ENCODE measurements at regions not wholly inside any gene's neighbourhood (a gene's known extent, or its start where the extent isn't known, plus 50 kb on each side); places are given as distances from the start of the nearest gene placed in this dataset.
"Not testable (repeated sequence)": the region's sequence is repeated elsewhere in the genome, so short reads cannot be mapped to it uniquely, and the experiment has no call there.

DNA sequence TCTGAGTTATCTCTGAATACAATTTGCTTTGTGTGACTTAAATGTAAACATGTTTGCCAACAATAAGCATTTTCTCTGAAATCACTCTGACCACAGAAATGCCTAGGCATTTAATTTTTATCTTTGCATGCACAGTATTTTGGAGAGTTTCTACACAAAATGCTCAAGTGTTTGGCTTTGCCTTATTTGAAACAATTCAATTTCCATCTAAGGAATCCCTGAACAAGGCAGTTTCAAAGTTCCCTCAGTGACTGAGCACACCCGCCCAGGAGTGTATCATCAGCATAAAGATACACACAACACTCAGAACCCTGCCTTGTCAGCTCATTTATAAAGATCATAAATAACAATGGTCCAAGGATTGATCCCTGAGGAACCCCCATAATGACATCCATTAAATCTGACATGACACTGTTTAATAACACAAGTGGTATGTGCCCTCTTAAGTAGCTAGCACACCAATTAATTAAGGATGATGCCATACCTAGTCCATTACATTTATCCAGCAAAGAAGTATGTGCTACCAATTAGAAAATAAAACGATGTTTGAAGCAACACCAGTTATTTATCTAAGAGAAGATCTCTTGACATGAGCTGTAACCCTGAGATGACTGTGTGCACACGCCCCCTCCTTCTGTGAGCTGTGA is 585.8 kb downstream of the ADGRL2 start:
- DNase-seq, result no peak

- no peak for DNase-seq
Measured at GRCh38 chr1:82384776-82385175, 584.0 kb downstream of the ADGRL2 start.

- DNase-seq, result no peak
Measured at GRCh38 chr1:82377201-82377884, 576.6 kb downstream of the ADGRL2 start.

DNA sequence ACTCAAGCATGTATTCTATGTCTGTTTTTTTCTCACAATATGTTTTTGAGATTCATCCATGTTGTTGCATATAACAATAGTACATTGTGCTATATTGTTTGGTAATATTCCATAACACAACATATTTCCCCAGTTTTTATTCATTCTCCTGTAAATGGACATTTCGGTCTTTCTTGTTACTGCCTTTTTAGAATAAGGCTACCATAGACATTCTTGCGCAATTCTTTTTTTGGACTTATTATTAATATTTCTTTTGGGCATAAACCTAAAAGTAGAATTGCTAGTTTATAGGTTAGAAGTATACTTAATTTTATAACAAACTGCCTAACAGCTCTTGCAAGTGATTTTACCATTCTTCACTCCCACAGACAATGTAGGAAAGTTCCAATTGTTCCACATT is 573.0 kb downstream of the ADGRL2 start:
- no peak for DNase-seq

DNA sequence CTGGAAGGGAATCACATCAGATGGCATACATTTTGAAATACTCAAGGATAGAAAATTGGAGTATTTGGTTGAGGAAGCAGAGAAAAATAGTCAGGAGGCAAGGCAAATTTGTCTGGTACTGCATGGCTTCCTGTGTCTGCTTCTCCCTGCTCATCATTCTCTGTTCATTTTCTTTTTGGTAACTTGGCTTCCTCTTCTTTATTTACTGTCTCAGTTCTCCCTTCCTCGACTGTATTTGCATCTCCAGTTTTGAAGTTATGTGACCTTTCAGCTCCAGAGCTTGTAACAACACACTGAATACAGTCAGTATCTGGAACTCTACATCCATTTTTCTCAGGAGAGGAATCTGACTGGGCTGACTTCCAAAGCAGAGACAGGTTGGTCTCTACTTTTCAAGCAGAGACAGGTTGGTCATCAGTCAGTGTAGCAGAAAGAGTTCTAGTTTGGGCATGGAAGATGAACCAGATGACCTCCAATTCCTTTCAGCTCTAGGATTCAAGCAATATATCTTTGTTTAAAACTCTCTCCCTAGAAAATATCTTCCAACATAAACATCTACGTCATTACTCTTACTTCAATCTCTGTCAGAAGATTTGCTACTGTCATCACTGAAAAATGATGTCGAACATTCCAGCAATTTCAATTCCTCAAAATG is 571.2 kb downstream of the ADGRL2 start:
- no peak for DNase-seq

- no peak for DNase-seq
Measured at GRCh38 chr1:82367456-82367855, 566.7 kb downstream of the ADGRL2 start.

GRCh38 chr1:82366689-82367088 is 566.0 kb downstream of the ADGRL2 start:
- no peak for DNase-seq

GRCh38 chr1:82359541-82359940 is 558.8 kb downstream of the ADGRL2 start:
- DNase-seq, result not testable (repeated sequence)

- not testable (repeated sequence) for DNase-seq
Measured at GRCh38 chr1:82358706-82359105, 558.0 kb downstream of the ADGRL2 start.

GRCh38 chr1:82354546-82354945 is 553.8 kb downstream of the ADGRL2 start:
- DNase-seq, result not testable (repeated sequence)

- no peak for DNase-seq
Measured at GRCh38 chr1:82348487-82348886, 547.8 kb downstream of the ADGRL2 start.

GRCh38 chr1:82346141-82346540 is 545.4 kb downstream of the ADGRL2 start:
- no peak for DNase-seq

DNA sequence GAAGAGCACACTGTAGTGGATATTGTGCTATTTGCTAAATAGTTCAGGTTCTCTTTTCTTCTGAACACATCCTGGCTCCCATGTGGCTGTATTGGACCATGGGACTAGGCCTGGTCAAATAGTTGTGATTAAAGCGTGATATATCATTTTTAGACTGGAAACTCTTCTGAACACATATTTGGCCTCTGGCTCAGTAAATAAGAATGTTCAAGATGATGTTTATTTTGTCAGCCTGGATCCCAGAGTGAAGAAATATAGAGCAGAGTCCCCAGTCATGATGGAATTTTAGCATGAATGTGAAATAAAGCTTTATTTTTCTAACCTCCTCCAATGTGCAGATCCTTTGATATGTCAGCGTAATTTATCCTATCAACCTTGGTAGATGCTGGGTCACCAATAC is 542.6 kb downstream of the ADGRL2 start:
- no peak for DNase-seq

DNA sequence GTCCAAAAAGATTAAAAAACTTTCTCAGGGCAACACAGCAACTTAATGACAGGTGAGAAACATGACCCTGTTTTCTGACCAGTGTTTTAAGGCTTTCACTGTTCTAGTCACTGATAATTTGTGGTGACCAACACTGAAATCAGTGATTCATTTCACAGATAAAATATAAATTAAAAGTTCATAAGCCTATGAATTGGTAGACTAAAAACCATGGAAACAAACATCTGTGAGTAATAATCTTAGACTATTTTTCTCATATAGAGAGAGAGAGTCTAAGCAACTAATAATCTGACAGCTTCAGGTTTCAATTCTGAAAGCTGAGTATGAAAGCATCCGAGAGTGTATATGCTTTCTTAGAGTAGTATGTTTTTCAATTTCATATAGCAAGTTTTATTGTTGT is 536.9 kb downstream of the ADGRL2 start:
- no peak for DNase-seq

GRCh38 chr1:82330330-82330729 is 529.6 kb downstream of the ADGRL2 start:
- DNase-seq, result no peak

- no peak for DNase-seq
Measured at GRCh38 chr1:82329226-82329625, 528.5 kb downstream of the ADGRL2 start.

DNA sequence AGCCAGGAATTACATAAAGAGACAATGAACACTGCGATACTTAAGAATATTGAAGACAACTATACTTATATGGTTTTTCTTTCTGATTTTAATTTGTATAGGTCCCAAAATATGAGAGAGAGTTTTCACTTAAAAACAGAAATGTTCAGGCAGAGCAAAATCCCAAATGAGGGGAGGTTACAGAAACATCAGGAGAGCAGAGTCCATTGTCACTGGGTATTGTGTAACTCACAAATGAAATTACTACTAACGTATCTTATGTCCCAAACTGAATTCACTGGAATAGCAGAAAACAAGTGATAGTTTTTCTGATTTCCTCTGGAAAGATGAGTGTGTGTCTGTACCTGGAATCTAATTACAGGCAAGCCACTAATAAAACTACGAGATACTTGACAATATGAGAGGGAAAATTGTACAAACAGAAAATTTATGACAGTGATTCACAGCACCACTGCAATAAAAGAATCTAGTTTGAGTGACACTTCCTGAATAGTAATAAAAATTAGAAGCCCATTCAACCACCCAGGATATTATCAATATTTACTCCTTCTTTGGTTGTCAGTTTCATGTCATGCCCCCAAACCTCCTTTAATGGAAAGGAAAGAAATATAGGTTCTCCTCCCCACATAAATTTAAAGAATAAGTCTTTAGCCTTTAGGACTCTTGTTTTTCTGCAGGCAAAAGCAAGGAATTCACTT is 522.6 kb downstream of the ADGRL2 start:
- no peak for DNase-seq

DNA sequence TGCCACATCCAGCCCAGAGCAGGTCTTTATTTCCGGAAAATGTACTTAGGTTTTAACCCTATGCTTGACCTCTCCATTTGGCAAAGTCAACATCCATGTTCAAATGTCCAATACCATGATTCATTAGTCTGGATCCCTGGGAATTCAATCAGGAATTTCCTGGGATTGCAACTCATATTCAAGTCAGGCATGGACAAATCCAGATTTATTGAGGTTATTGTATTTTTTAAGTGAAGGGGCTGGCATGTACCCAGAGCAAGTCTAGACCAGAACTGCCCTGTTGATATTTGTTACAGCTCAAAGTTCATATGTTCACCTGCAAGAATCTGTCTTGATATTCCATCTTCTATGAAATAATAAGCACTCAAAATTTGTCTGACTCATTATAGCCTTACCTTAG is 521.1 kb downstream of the ADGRL2 start:
- DNase-seq, result no peak

DNA sequence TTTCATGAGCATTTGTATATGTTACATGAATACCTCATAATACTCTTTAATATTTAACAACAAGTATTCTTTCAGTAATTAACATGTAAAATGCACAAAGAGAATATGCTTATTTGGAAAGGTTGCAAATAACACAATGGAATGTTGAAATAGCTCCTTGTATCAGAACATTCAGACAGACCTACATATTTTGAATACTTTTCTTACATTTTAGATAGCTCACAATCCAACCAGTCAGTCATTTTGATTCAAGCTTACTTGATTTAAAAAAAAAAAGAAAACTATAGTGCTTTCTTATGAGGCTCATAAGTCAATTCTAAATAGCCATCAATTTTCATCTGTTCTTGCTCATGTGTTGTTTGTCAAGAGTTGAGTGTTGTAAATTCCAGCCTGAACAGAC is 518.8 kb downstream of the ADGRL2 start:
- no peak for DNase-seq

DNA sequence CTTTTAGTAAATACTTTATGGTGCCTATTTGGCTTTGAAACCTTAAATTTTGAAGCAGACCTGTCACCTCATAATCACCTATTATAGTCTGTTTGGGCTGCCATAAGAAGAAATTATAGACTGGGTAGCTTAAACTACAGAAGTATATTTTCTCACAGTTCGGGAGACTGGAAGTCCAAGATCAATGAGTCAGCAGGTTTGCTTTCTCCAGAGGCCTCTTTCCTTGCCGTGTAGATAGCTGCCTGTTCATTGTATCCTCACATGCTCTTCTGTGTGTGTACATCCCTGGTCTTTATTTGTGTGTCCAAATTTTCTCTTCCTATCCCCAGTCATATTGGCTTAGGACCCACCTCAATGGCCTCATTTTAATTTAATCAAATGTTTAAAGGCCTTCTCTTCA is 518.2 kb downstream of the ADGRL2 start:
- DNase-seq, result no peak

- no peak for DNase-seq
Measured at GRCh38 chr1:82318265-82318664, 517.5 kb downstream of the ADGRL2 start.

DNA sequence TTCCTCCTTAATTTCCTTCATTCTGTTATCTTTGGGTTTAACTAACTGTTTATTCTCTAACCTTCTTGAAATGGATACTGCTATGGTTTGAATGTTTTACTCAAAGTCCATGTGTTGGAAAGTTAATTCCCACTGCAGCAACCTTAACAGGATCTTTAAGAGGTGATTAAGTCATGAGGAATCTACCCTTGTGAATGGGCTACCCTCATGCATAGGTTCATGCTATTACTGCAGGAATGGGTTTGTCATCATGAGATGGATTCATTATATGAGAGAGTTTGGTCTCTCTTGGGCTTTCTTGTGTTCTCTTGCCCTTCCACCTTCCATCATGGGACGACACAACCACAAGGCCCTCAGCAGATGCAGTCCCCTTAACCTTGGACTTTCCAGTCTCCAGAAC is 516.9 kb downstream of the ADGRL2 start:
- no peak for DNase-seq

- DNase-seq, result no peak
Measured at GRCh38 chr1:82299656-82300055, 498.9 kb downstream of the ADGRL2 start.

DNA sequence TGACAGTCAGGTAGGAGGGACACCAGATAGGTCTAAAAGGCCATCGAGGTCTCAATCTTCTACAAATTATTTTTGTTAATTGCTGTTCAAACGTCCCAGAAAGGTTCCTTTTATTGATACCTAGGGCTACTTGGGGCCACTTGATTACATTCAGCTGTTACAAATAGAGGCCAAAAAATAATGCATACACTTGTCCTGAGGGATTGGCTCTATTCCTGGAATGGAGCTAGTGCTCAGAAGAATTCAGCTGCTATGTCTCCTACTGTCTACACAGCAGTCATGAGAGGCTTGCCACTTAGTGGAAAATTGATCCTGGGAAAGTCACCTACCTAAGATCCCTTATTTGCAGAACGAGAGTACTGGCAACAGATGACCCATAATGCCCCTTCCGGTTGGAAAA is 498.3 kb downstream of the ADGRL2 start:
- no peak for DNase-seq
